WTC11 (cell line): ENCODE measurements at regions not wholly inside any gene's neighbourhood (a gene's known extent, or its start where the extent isn't known, plus 50 kb on each side); places are given as distances from the start of the nearest gene placed in this dataset.

Experiments
- ATF1 ChIP-seq: sonication (generic); formaldehyde crosslinking; IDR thresholded peaks from 2 replicates; pipeline ENCODE4 v1.8.1; 2023; ENCODE audit warnings: mild to moderate bottlenecking, moderate library complexity, missing genetic modification reagents
- ATF2 ChIP-seq: sonication (generic); formaldehyde crosslinking; IDR thresholded peaks from 2 replicates; pipeline ENCODE4 v1.8.1; 2022; ENCODE audit warnings: low read depth, missing genetic modification reagents, borderline replicate concordance
- CTCF ChIP-seq: fragments of 200-600 bp; IDR thresholded peaks from 2 replicates; pipeline ENCODE4 v1.8.0; 2022; ENCODE audit warnings: antibody characterized with exemption
- ELF4 ChIP-seq: sonication (generic); formaldehyde crosslinking; IDR thresholded peaks from 2 replicates; pipeline ENCODE4 v1.8.1; 2022; ENCODE audit warnings: low read depth, mild to moderate bottlenecking, moderate library complexity, missing genetic modification reagents
- MAX ChIP-seq: sonication (generic); formaldehyde crosslinking; IDR thresholded peaks from 2 replicates; pipeline ENCODE4 v1.8.0; 2022; ENCODE audit warnings: mild to moderate bottlenecking, missing genetic modification reagents
- NFATC4 ChIP-seq: fragments of 250-450 bp; sonication (Bioruptor Pico); IDR thresholded peaks from 2 replicates; pipeline ENCODE4 v1.9.0; 2021; ENCODE audit warnings: mild to moderate bottlenecking
- NFYB ChIP-seq: sonication (generic); formaldehyde crosslinking; conservative IDR thresholded peaks from 2 replicates; pipeline ENCODE4 v1.8.0; 2022; ENCODE audit warnings: low read depth, missing genetic modification reagents
- PREB ChIP-seq: sonication (generic); formaldehyde crosslinking; IDR thresholded peaks from 2 replicates; pipeline ENCODE4 v1.8.1; 2022; ENCODE audit warnings: mild to moderate bottlenecking, missing genetic modification reagents, moderate library complexity, borderline replicate concordance
- SP1 ChIP-seq: sonication (generic); formaldehyde crosslinking; conservative IDR thresholded peaks from 2 replicates; pipeline ENCODE4 v1.8.1; 2022; ENCODE audit warnings: missing genetic modification reagents

GRCh38 chr4:97374526-97374925 is 768.8 kb downstream of the STPG2 start:
- TF ChIP-seq MAX (CRISPR knock-in tag) = no peak
- no peak for TF ChIP-seq PREB (CRISPR knock-in tag)
- TF ChIP-seq ATF2 (CRISPR knock-in tag) = no peak
- TF ChIP-seq CTCF = no peak
- no peak for TF ChIP-seq NFYB (CRISPR knock-in tag)
- TF ChIP-seq ELF4 = no peak
- no peak for TF ChIP-seq SP1 (CRISPR knock-in tag)
- TF ChIP-seq ATF1 (CRISPR knock-in tag) = no peak
- no peak for TF ChIP-seq NFATC4 (CRISPR knock-in tag)
